Endothelial cell of umbilical vein (primary cell): ENCODE measurements at regions not wholly inside any gene's neighbourhood (a gene's known extent, or its start where the extent isn't known, plus 50 kb on each side); places are given as distances from the start of the nearest gene placed in this dataset.
"Not testable (repeated sequence)": the region's sequence is repeated elsewhere in the genome, so short reads cannot be mapped to it uniquely, and the experiment has no call there.

Source experiments
- BruUV-seq: library from RNA; stranded (reverse); fragments of 400-500 nt; replicated peaks from 2 replicates; lab custom pipeline; 2021; lab: Mats Ljungman, UMichigan
- CTCF ChIA-PET: fragments of 300-600, 350-600 bp; sonication (Branson Sonifier 250); formaldehyde crosslinking; loops from one replicate; lab custom pipeline; 2021; ENCODE audit warnings: antibody characterized with exemption, inconsistent platforms; lab: Charles Lee
- POLR2A ChIA-PET: fragments of 300-600, 350-600 bp; sonication (Branson Sonifier 250); formaldehyde crosslinking; loops from one replicate; lab custom pipeline; 2021; ENCODE audit warnings: antibody characterized with exemption, inconsistent platforms; lab: Charles Lee
- DNase-seq: peaks from one replicate; pipeline ENCODE4 v3.0.0-alpha.2; 2011; ENCODE audit warnings: low read depth, low spot score
- FAIRE-seq: peaks from 2 replicates; lab custom pipeline; 2011; peaks lifted over from hg19 to GRCh38; lab: Jason Lieb, UNC
- H2AFZ ChIP-seq: 2 replicates; pipeline ENCODE4 v1.6.0; 2012; ENCODE audit warnings: low read depth, low read length, control low read depth, inconsistent platforms
- H3K27ac ChIP-seq: 2 replicates; pipeline ENCODE4 v1.5.1; 2011; ENCODE audit warnings: low read depth, mild to moderate bottlenecking, control low read depth, low read length, moderate library complexity; ENCODE audit not compliant: insufficient read depth
- H3K27me3 ChIP-seq, 2 experiments: 2 replicates each; pipeline versions ENCODE4 v1.6.0 to v1.6.1; 2011; ENCODE audit warnings: low read length in 2 of 2, mixed read lengths in 1 of 2; ENCODE audit not compliant: control insufficient read depth in 2 of 2, insufficient read depth in 2 of 2
- H3K36me3 ChIP-seq, 2 experiments: 2 replicates in 1 of 2; 3 replicates in 1 of 2; pipeline ENCODE4 v1.5.1; 2011; ENCODE audit warnings: low read length in 2 of 2, mild to moderate bottlenecking in 1 of 2, moderate library complexity in 1 of 2; ENCODE audit not compliant: control insufficient read depth in 2 of 2, insufficient read depth in 2 of 2; ENCODE audit errors: extremely low read depth in 1 of 2
- H3K4me1 ChIP-seq: 3 replicates; pipeline ENCODE4 v1.5.1; 2011; ENCODE audit warnings: mild to moderate bottlenecking, low read length; ENCODE audit not compliant: control insufficient read depth, insufficient read depth; ENCODE audit errors: extremely low read depth
- H3K4me2 ChIP-seq: 2 replicates; pipeline ENCODE4 v1.6.1; 2011; ENCODE audit warnings: low read length, control low read depth, mixed read lengths; ENCODE audit not compliant: insufficient read depth
- H3K4me3 ChIP-seq, 3 experiments: fragments of 200-600 bp in 1 of 3; sonication (generic), shearing (Covaris generic) in 1 of 3; replicated peaks in 1 of 3; 2 replicates each; pipeline ENCODE4 v1.5.1; 2011 to 2016; ENCODE audit warnings: control low read depth in 3 of 3, low read length in 3 of 3, mild to moderate bottlenecking in 2 of 3, inconsistent platforms in 1 of 3, low read depth in 1 of 3, moderate library complexity in 1 of 3; ENCODE audit not compliant: insufficient read depth in 1 of 3
- H3K79me2 ChIP-seq: 2 replicates; pipeline ENCODE4 v1.6.0; 2012; ENCODE audit warnings: low read length, inconsistent platforms; ENCODE audit not compliant: control insufficient read depth, insufficient read depth
- H3K9ac ChIP-seq: replicated peaks from 2 replicates; pipeline ENCODE3; 2011; ENCODE audit warnings: low read length, control low read depth; ENCODE audit not compliant: insufficient read depth; ENCODE audit errors: extremely low read depth
- H3K9me1 ChIP-seq: replicated peaks from 3 replicates; pipeline ENCODE4 v1.6.0; 2011; ENCODE audit warnings: mild to moderate bottlenecking, low read length; ENCODE audit not compliant: control insufficient read depth, insufficient read depth; ENCODE audit errors: extremely low read depth
- H3K9me3 ChIP-seq: replicated peaks from 2 replicates; pipeline ENCODE4 v1.5.1; 2012; ENCODE audit warnings: low read length, inconsistent platforms; ENCODE audit not compliant: control insufficient read depth, insufficient read depth
- H4K20me1 ChIP-seq: replicated peaks from 2 replicates; pipeline ENCODE3; 2011; ENCODE audit warnings: mild to moderate bottlenecking, low read length; ENCODE audit not compliant: control insufficient read depth, insufficient read depth; ENCODE audit errors: extremely low read depth
- CTCF ChIP-seq, 2 donors: IDR thresholded peaks; 1 replicate in 1 of 2; 2 replicates in 1 of 2; pipeline ENCODE4 v1.5.1; 2011; ENCODE audit warnings: low read length in 2 of 2, mild to moderate bottlenecking in 2 of 2, moderate library complexity in 2 of 2, control low read depth in 1 of 2, inconsistent platforms in 1 of 2, low read depth in 1 of 2; ENCODE audit not compliant: insufficient read depth in 1 of 2; ENCODE audit errors: extremely low read depth in 1 of 2
- EZH2 ChIP-seq: IDR thresholded peaks from 2 replicates; pipeline ENCODE4 v1.6.1; 2012; ENCODE audit warnings: borderline replicate concordance, low read depth, mild to moderate bottlenecking, moderate library complexity, low read length, inconsistent platforms; ENCODE audit not compliant: severe bottlenecking
- FOS ChIP-seq: IDR thresholded peaks from 2 replicates; pipeline ENCODE4 v1.6.1; 2011; ENCODE audit warnings: mild to moderate bottlenecking, low read length, moderate library complexity, borderline replicate concordance; ENCODE audit not compliant: insufficient read depth
- GATA2 ChIP-seq: IDR thresholded peaks from 2 replicates; pipeline ENCODE4 v1.7.0; 2011; ENCODE audit warnings: low read depth, mild to moderate bottlenecking, moderate library complexity, mixed read lengths, low read length; ENCODE audit not compliant: insufficient read length, insufficient read depth
- JUN ChIP-seq: IDR thresholded peaks from 2 replicates; pipeline ENCODE4 v1.6.1; 2011; ENCODE audit warnings: borderline replicate concordance, low read depth; ENCODE audit not compliant: insufficient read length, insufficient read depth
- MAX ChIP-seq: IDR thresholded peaks from 2 replicates; pipeline ENCODE4 v1.6.1; 2011; ENCODE audit not compliant: insufficient read depth, insufficient read length
- MYC ChIP-seq: IDR thresholded peaks from one replicate; pipeline ENCODE4 v1.6.1; 2011; ENCODE audit warnings: mild to moderate bottlenecking, low read depth, low read length
- POLR2A ChIP-seq: IDR thresholded peaks from 2 replicates; pipeline ENCODE4 v1.6.1; 2012; ENCODE audit warnings: low read depth, mild to moderate bottlenecking, control low read depth, low read length
- POLR2AphosphoS5 ChIP-seq: IDR thresholded peaks from 2 replicates; pipeline ENCODE4 v1.6.1; 2012; ENCODE audit warnings: low read depth, mild to moderate bottlenecking, control low read depth, low read length, moderate library complexity; ENCODE audit not compliant: insufficient read depth
- dilution Hi-C: fragments of 300-500 bp; cut with MboI; formaldehyde crosslinking; loops from one replicate; pipeline ENCODE4 v1.15.0; 2019; ENCODE audit warnings: low sequenced_read_pairs; ENCODE audit not compliant: extremely low pct_ligation_motif_present
- intact Hi-C: fragments of 100-400 bp; cut with micrococcal nuclease; formaldehyde crosslinking; loops from one replicate; pipeline ENCODE4 v1.10.0; 2022

GRCh38 chr7:49099587-49100326 is 175.4 kb downstream of the CDC14C start:
- H3K27ac ChIP-seq = no peak overlapping the region
- no peaks in the 10 kb centered on the region for H3K9me1 ChIP-seq
- H3K4me2 ChIP-seq = no peak overlapping the region
- BruUV-seq = no TSS peak
- no peak overlapping the region for H3K4me3 ChIP-seq
- H3K9me3 ChIP-seq = peaks cover 2% of the 10 kb centered on the region
- H3K4me1 ChIP-seq = no peaks in the 10 kb centered on the region
- H3K79me2 ChIP-seq = no peaks in the 10 kb centered on the region
- no peaks in the 10 kb centered on the region for H3K27me3 ChIP-seq
- dilution Hi-C loops = no loop called here
- DNase-seq = no peak
- H3K9ac ChIP-seq = no peak overlapping the region
- H4K20me1 ChIP-seq = no peaks in the 10 kb centered on the region
- intact Hi-C loops = no loop called here
- H2AFZ ChIP-seq = no peak overlapping the region
- H3K36me3 ChIP-seq = no peaks in the 10 kb centered on the region
- CTCF ChIA-PET = no interaction called here
- no peak for FAIRE-seq
- no peak for TF ChIP-seq FOS
- TF ChIP-seq POLR2AphosphoS5 = no peak
- TF ChIP-seq EZH2 = no peak
- TF ChIP-seq CTCF (IDR thresholded peaks at IDR 0.05; ENCODE audit: extremely low read depth in 1 of 2, insufficient read depth in 1 of 2, low read depth in 1 of 2, low read length in 2 of 2) = no peak
- no peak for TF ChIP-seq GATA2
- no peak for TF ChIP-seq POLR2A
- no peak for TF ChIP-seq MAX
- no peak for TF ChIP-seq JUN
- TF ChIP-seq MYC = no peak
- POLR2A ChIA-PET = no interaction called here

- intact Hi-C loops, POLR2A ChIA-PET, BruUV-seq, CTCF ChIA-PET, H3K9me1 ChIP-seq, H3K9ac ChIP-seq, H3K36me3 ChIP-seq, H3K9me3 ChIP-seq, FAIRE-seq, H3K79me2 ChIP-seq, DNase-seq, H3K4me3 ChIP-seq, H3K4me2 ChIP-seq, H4K20me1 ChIP-seq, H3K4me1 ChIP-seq, H2AFZ ChIP-seq, dilution Hi-C loops, H3K27ac ChIP-seq, H3K27me3 ChIP-seq: not testable (repeated sequence)
Observed at GRCh38 chr7:49100908-49101740, 176.8 kb downstream of the CDC14C start.
